GM12878 (cell line): ENCODE measurements at regions not wholly inside any gene's neighbourhood (a gene's known extent, or its start where the extent isn't known, plus 50 kb on each side); places are given as distances from the start of the nearest gene placed in this dataset.

ENCODE experiments used
- ATAC-seq: fragments of 200-7000 bp; cut with Tn5 transposase; 3 replicates; pipeline ENCODE4 v1.9.1; 2020; ENCODE audit warnings: mild to moderate bottlenecking, moderate library complexity
- BruUV-seq: library from RNA; stranded (reverse); fragments of 400-500 nt; replicated peaks from 2 replicates; lab custom pipeline; 2021; lab: Mats Ljungman, UMichigan
- CTCF ChIA-PET: fragments of 300-600 bp; sonication (Branson Sonifier 250); formaldehyde crosslinking; extraction: SDS; loops from one replicate; lab custom pipeline; 2021; ENCODE audit warnings: inconsistent platforms; lab: Yijun Ruan, JAX
- POLR2A ChIA-PET: fragments of 350-600 bp; formaldehyde crosslinking; extraction: SDS; loops from one replicate; lab custom pipeline; 2021; ENCODE audit warnings: inconsistent platforms; lab: Charles Lee
- RAD21 ChIA-PET: fragments of 300-600 bp; sonication (Branson Sonifier 250); formaldehyde crosslinking; loops from one replicate; lab custom pipeline; 2023; ENCODE audit warnings: antibody characterized with exemption; ENCODE audit not compliant: unreplicated experiment; lab: Charles Lee
- SMC1A ChIA-PET: fragments of 300-600 bp; sonication (Branson Sonifier 250); formaldehyde crosslinking; loops from one replicate; lab custom pipeline; 2023; ENCODE audit not compliant: unreplicated experiment, uncharacterized antibody; lab: Charles Lee
- DNase-seq: peaks from one replicate; pipeline ENCODE4 v3.0.0-alpha.2; 2011; ENCODE audit warnings: low read depth, low spot score
- FAIRE-seq: peaks from 3 replicates; lab custom pipeline; 2011; peaks lifted over from hg19 to GRCh38; lab: Jason Lieb, UNC
- H2AFZ ChIP-seq: 2 replicates; pipeline ENCODE4 v1.6.0; 2011; ENCODE audit warnings: low read depth, low read length, control low read depth; ENCODE audit not compliant: control insufficient read depth
- H3K27ac ChIP-seq: 2 replicates; pipeline ENCODE4 v1.5.1; 2011; ENCODE audit warnings: control low read depth; ENCODE audit not compliant: control insufficient read depth, insufficient read depth
- H3K27me3 ChIP-seq, 2 experiments: replicated peaks in 1 of 2; 2 replicates each; pipeline versions ENCODE4 v1.6.0 to v1.6.1; 2011; ENCODE audit warnings: low read length in 1 of 2; ENCODE audit not compliant: control insufficient read depth in 2 of 2, insufficient read depth in 2 of 2
- H3K36me3 ChIP-seq, 2 experiments: 2 replicates each; pipeline ENCODE4 v1.5.1; 2011; ENCODE audit warnings: low read length in 1 of 2; ENCODE audit not compliant: control insufficient read depth in 2 of 2, insufficient read depth in 2 of 2
- H3K4me1 ChIP-seq: 2 replicates; pipeline ENCODE4 v1.6.1; 2011; ENCODE audit warnings: mild to moderate bottlenecking, low read length, moderate library complexity, mixed read lengths; ENCODE audit not compliant: control insufficient read depth, insufficient read depth
- H3K4me2 ChIP-seq: 2 replicates; pipeline ENCODE4 v1.6.0; 2011; ENCODE audit warnings: control low read depth; ENCODE audit not compliant: control insufficient read depth, insufficient read depth
- H3K4me3 ChIP-seq: fragments of 200-600 bp; sonication (generic); 2 replicates; pipeline ENCODE4 v1.5.1; 2016
- H3K79me2 ChIP-seq: 2 replicates; pipeline ENCODE4 v1.6.0; 2011; ENCODE audit warnings: low read length; ENCODE audit not compliant: control insufficient read depth, insufficient read depth
- H3K9ac ChIP-seq: 2 replicates; pipeline ENCODE4 v1.8.0; 2011; ENCODE audit warnings: low read length, control low read depth, mixed read lengths; ENCODE audit not compliant: control insufficient read depth, insufficient read depth
- H3K9me3 ChIP-seq: replicated peaks from 3 replicates; pipeline ENCODE4 v1.5.1; 2011; ENCODE audit warnings: mild to moderate bottlenecking, low read length; ENCODE audit not compliant: control insufficient read depth, insufficient read depth
- H4K20me1 ChIP-seq: 2 replicates; pipeline ENCODE4 v1.6.0; 2011; ENCODE audit not compliant: control insufficient read depth, insufficient read depth
- CHD4 ChIP-seq: fragments of 200-600 bp; sonication (generic); IDR thresholded peaks from 2 replicates; pipeline ENCODE4 v1.6.1; 2016; ENCODE audit warnings: mild to moderate bottlenecking
- HDAC6 ChIP-seq: fragments of 200-600 bp; sonication (generic); IDR thresholded peaks from one replicate; pipeline ENCODE4 v1.8.0; 2017; ENCODE audit warnings: antibody characterized with exemption; ENCODE audit not compliant: unreplicated experiment
- IRF4 ChIP-seq: IDR thresholded peaks from 2 replicates; pipeline ENCODE4 v1.6.1; 2011; ENCODE audit warnings: low read depth, low read length
- JUND ChIP-seq: IDR thresholded peaks from 2 replicates; pipeline ENCODE4 v1.6.1; 2012; ENCODE audit warnings: low read depth, mild to moderate bottlenecking, low read length, improper control_type of control experiment, moderate library complexity
- MXI1 ChIP-seq: fragments of 150-350 bp; IDR thresholded peaks from 2 replicates; pipeline ENCODE4 v1.6.1; 2011; ENCODE audit warnings: low read depth, mild to moderate bottlenecking, inconsistent platforms, low read length, improper control_type of control experiment
- NBN ChIP-seq: fragments of 450-650 bp; IDR thresholded peaks from 2 replicates; pipeline ENCODE4 v1.6.1; 2016
- NR2C2 ChIP-seq: IDR thresholded peaks from 2 replicates; pipeline ENCODE4 v1.6.1; 2011; ENCODE audit warnings: borderline replicate concordance, low read depth; ENCODE audit not compliant: control insufficient read depth, insufficient read length
- POLR2AphosphoS5 ChIP-seq: IDR thresholded peaks from 2 replicates; pipeline ENCODE4 v1.6.1; 2011; ENCODE audit warnings: mild to moderate bottlenecking, low read length, inconsistent platforms
- RAD51 ChIP-seq: fragments of 450-650 bp; IDR thresholded peaks from 2 replicates; pipeline ENCODE4 v1.6.1; 2016; ENCODE audit warnings: moderate library complexity, mild to moderate bottlenecking, inconsistent platforms
- RBBP5 ChIP-seq: fragments of 200-600 bp; sonication (generic); conservative IDR thresholded peaks from 2 replicates; pipeline ENCODE4 v1.6.1; 2016
- SIX5 ChIP-seq: IDR thresholded peaks from 2 replicates; pipeline ENCODE4 v1.6.1; 2011; ENCODE audit warnings: mild to moderate bottlenecking, low read depth, low read length, moderate library complexity; ENCODE audit not compliant: severe bottlenecking
- SMAD1 ChIP-seq: fragments of 450-650 bp; IDR thresholded peaks from 2 replicates; pipeline ENCODE4 v1.6.1; 2018; ENCODE audit warnings: mild to moderate bottlenecking, low read depth; ENCODE audit not compliant: partially characterized antibody
- SMAD5 ChIP-seq: IDR thresholded peaks from 2 replicates; pipeline ENCODE4 v1.6.1; 2016; ENCODE audit warnings: antibody characterized with exemption, low read depth
- STAT3 ChIP-seq: IDR thresholded peaks from 2 replicates; pipeline ENCODE4 v1.6.1; 2011; ENCODE audit warnings: low read depth, low read length, improper control_type of control experiment
- SUZ12 ChIP-seq: fragments of 200-600 bp; sonication (generic); IDR thresholded peaks from one replicate; pipeline ENCODE4 v1.6.1; 2018; ENCODE audit warnings: antibody characterized with exemption, mild to moderate bottlenecking; ENCODE audit not compliant: unreplicated experiment
- ZNF274 ChIP-seq: IDR thresholded peaks from one replicate; pipeline ENCODE4 v1.8.0; 2011; ENCODE audit not compliant: insufficient read length, insufficient read depth
- ZSCAN29 ChIP-seq: fragments of 450-650 bp; IDR thresholded peaks from 2 replicates; pipeline ENCODE4 v1.6.1; 2017; ENCODE audit warnings: mild to moderate bottlenecking, moderate library complexity
- WGBS: methylation state at CpG from one replicate; pipeline ENCODE4 v1.1.6; 2016; ENCODE audit warnings: low lambda C conversion rate; ENCODE audit not compliant: insufficient replicate concordance, insufficient coverage; ENCODE audit errors: missing lambda C conversion rate; 5-methylcytosine and 5-hydroxymethylcytosine counted together
- in situ Hi-C: fragments of 300-500 bp; cut with MboI; formaldehyde crosslinking; loops from 9 replicates; pipeline ENCODE4 v1.14.3; 2018; ENCODE audit warnings: mixed read lengths
- intact Hi-C: fragments of 100-400 bp; cut with micrococcal nuclease; formaldehyde crosslinking; loops from one replicate; pipeline ENCODE4 v1.14.2; 2022; ENCODE audit not compliant: unreplicated experiment
- TF ChIP-seq, protein P1 (sequence below): fragments of 450-650 bp; conservative IDR thresholded peaks from 2 replicates; pipeline ENCODE4 v1.6.1; 2017; ENCODE audit warnings: mild to moderate bottlenecking, moderate library complexity
- TF ChIP-seq, protein P2 (sequence below): IDR thresholded peaks from 2 replicates; pipeline ENCODE4 v1.6.1; 2011; ENCODE audit warnings: borderline replicate concordance, low read depth, mild to moderate bottlenecking, moderate library complexity, low read length; ENCODE audit not compliant: insufficient read depth, poor library complexity, severe bottlenecking

DNA sequence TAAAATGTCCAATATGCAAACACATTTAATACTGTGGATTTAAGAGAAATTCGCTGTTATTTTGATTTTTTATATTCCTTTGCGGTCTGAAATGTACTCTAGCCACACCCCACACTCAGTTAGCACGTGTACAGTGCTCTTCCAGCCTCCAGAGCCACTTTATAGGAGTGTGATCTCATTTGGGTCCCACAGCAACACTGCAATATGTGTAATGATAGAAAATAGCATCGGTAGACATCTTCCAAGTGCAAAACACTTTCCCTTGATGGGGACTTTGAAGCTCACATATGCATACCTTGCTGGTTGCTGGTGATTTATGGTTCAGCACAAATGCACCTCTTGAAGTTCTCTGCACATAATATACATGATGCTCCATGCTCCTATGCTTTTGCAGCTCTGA, 148.3 kb downstream of the GAS1 start:
- H3K27me3 ChIP-seq: no peaks in the 10 kb centered on the region; a peak in 1 of 4 replicates
- 1% methylated on average over 4 of the region's 4 CpGs for WGBS
- no peak overlapping the region for H3K9ac ChIP-seq
- intact Hi-C loops: no loop called here
- ChIA-PET RAD21 (no interaction called here), POLR2A (no interaction called here), CTCF (no interaction called here)
- no peaks in the 10 kb centered on the region for H3K4me1 ChIP-seq
- ATAC-seq (no peak), FAIRE-seq (no peak)
- no peak overlapping the region for H3K4me3 ChIP-seq
- no peaks in the 10 kb centered on the region for H3K79me2 ChIP-seq
- in situ Hi-C loops: no loop called here
- no peaks in the 10 kb centered on the region for H3K9me3 ChIP-seq
- H3K27ac ChIP-seq: no peak overlapping the region
- H2AFZ ChIP-seq: no peak overlapping the region
- H3K4me2 ChIP-seq: no peak overlapping the region
- no peaks in the 10 kb centered on the region for H3K36me3 ChIP-seq
- no peaks in the 10 kb centered on the region for H4K20me1 ChIP-seq
- no TSS peak for BruUV-seq
- TF ChIP-seq SMAD1: no peak
- TF ChIP-seq NR2C2: no peak
- TF ChIP-seq POLR2AphosphoS5: no peak
- no peak for TF ChIP-seq MXI1
- TF ChIP-seq IRF4: no peak
- no peak for TF ChIP-seq CHD4
- TF ChIP-seq SIX5: no peak
- TF ChIP-seq RBBP5: no peak
- TF ChIP-seq, all 136 proteins: peak for 0
- SMC1A ChIA-PET: no interaction called here
- no peak for DNase-seq

DNA sequence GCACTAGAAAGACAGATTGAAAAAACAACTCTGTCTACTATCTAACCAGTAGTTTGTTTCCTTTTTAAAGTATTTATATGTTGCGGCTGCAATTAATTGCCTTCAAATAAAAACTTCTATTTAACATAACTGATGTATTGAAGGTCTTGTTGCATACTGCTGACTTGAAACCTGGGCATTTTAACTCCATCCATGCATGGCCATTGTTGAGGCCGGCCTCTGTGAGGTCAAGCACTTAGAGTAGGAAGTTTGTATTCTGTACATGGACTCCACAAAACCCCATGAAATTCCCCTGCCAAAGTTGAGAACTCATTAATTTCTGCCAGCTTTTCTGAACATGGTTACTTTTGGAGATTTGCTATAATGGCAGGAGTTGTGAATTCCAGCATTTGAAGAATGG, 150.6 kb downstream of the GAS1 start:
- SMC1A ChIA-PET: no interaction called here
- Histone ChIP-seq H3K9ac (no peak overlapping the region), H3K4me1 (no peaks in the 10 kb centered on the region), H3K27ac (no peak overlapping the region), H3K36me3 (no peaks in the 10 kb centered on the region), H2AFZ (no peak overlapping the region), H3K79me2 (no peaks in the 10 kb centered on the region), H3K4me3 (no peak overlapping the region), H3K27me3 (no peaks in the 10 kb centered on the region; a peak in 1 of 4 replicates), H3K4me2 (no peak overlapping the region), H4K20me1 (no peaks in the 10 kb centered on the region), H3K9me3 (no peaks in the 10 kb centered on the region)
- DNase-seq (no peak), ATAC-seq (no peak), FAIRE-seq (no peak)
- POLR2A ChIA-PET: no interaction called here
- intact Hi-C loops (no loop called here), in situ Hi-C loops (no loop called here)
- 47% methylated on average over 2 of the region's 2 CpGs for WGBS
- RAD21 ChIA-PET: no interaction called here
- CTCF ChIA-PET: no interaction called here
- BruUV-seq: no TSS peak
- no peak for TF ChIP-seq NBN
- TF ChIP-seq RAD51: no peak
- TF ChIP-seq, protein P1, sequence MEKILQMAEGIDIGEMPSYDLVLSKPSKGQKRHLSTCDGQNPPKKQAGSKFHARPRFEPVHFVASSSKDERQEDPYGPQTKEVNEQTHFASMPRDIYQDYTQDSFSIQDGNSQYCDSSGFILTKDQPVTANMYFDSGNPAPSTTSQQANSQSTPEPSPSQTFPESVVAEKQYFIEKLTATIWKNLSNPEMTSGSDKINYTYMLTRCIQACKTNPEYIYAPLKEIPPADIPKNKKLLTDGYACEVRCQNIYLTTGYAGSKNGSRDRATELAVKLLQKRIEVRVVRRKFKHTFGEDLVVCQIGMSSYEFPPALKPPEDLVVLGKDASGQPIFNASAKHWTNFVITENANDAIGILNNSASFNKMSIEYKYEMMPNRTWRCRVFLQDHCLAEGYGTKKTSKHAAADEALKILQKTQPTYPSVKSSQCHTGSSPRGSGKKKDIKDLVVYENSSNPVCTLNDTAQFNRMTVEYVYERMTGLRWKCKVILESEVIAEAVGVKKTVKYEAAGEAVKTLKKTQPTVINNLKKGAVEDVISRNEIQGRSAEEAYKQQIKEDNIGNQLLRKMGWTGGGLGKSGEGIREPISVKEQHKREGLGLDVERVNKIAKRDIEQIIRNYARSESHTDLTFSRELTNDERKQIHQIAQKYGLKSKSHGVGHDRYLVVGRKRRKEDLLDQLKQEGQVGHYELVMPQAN: no peak
- TF ChIP-seq JUND: no peak
- TF ChIP-seq ZSCAN29: no peak
- TF ChIP-seq ZNF274: no peak
- no peak for TF ChIP-seq STAT3
- TF ChIP-seq HDAC6: no peak
- TF ChIP-seq, protein P2, sequence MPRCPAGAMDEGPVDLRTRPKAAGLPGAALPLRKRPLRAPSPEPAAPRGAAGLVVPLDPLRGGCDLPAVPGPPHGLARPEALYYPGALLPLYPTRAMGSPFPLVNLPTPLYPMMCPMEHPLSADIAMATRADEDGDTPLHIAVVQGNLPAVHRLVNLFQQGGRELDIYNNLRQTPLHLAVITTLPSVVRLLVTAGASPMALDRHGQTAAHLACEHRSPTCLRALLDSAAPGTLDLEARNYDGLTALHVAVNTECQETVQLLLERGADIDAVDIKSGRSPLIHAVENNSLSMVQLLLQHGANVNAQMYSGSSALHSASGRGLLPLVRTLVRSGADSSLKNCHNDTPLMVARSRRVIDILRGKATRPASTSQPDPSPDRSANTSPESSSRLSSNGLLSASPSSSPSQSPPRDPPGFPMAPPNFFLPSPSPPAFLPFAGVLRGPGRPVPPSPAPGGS: no peak
- no peak for TF ChIP-seq SUZ12
- TF ChIP-seq SMAD5: no peak
